ENCODE measurements at regions not wholly inside any gene's neighbourhood (a gene's known extent, or its start where the extent isn't known, plus 50 kb on each side); places are given as distances from the start of the nearest gene placed in this dataset.

DNA sequence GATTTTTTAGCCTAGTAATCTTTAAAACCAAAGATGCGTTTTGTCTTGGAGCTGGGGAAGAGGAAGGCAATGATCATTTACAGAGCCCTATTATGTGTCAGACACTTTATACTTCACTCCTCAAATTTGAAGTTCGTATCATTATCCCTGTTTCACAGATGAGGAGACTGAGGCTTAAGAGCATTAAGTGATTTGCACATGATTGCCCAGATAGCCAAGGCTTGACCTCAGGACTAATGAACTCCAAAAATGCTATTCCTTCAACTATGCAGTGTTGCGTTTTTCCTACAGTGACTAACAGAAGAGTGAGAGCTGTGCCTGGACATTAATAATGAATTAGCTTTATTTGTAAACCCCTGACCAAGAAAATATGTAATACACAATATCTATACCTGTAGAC, 136.8 kb upstream of the EEA1 start:
- TF ChIP-seq, protein P1, sequence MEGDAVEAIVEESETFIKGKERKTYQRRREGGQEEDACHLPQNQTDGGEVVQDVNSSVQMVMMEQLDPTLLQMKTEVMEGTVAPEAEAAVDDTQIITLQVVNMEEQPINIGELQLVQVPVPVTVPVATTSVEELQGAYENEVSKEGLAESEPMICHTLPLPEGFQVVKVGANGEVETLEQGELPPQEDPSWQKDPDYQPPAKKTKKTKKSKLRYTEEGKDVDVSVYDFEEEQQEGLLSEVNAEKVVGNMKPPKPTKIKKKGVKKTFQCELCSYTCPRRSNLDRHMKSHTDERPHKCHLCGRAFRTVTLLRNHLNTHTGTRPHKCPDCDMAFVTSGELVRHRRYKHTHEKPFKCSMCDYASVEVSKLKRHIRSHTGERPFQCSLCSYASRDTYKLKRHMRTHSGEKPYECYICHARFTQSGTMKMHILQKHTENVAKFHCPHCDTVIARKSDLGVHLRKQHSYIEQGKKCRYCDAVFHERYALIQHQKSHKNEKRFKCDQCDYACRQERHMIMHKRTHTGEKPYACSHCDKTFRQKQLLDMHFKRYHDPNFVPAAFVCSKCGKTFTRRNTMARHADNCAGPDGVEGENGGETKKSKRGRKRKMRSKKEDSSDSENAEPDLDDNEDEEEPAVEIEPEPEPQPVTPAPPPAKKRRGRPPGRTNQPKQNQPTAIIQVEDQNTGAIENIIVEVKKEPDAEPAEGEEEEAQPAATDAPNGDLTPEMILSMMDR (IDR thresholded peaks at IDR 0.05; ENCODE audit: low read length): no peak
- TF ChIP-seq EZH2 (IDR thresholded peaks at IDR 0.05; ENCODE audit: borderline replicate concordance, low read length): no peak
- H3K9ac ChIP-seq (ENCODE audit: low read length): no peak overlapping the region

GRCh38 chr12:93072340-93072739, 143.2 kb upstream of the EEA1 start:
- Histone ChIP-seq H3K27me3 (ENCODE audit: insufficient read depth, low read length) (0 out of 2 replicates have a peak, but pooled peaks cover 3% of the 10 kb centered on the region), H3K9me2 (ENCODE audit: low read depth, low read length) (no peaks in the 10 kb centered on the region), H3K9ac (ENCODE audit: low read length) (no peak overlapping the region), H3K4me2 (ENCODE audit: low read length) (no peak overlapping the region), H3K9me3 (ENCODE audit: low read length) (no peaks in the 10 kb centered on the region), H3K79me2 (ENCODE audit: insufficient read depth, low read length) (no peaks in the 10 kb centered on the region), H3K27ac (ENCODE audit: low read depth, low read length, poor library complexity, severe bottlenecking) (no peak overlapping the region), H3K36me3 (ENCODE audit: insufficient read depth, low read length) (no peaks in the 10 kb centered on the region), H3K4me1 (ENCODE audit: insufficient read depth, low read length, severe bottlenecking) (no peaks in the 10 kb centered on the region), H3F3A (ENCODE audit: insufficient read depth, low read length) (no peaks in the 10 kb centered on the region), H2AFZ (ENCODE audit: low read length) (no peak overlapping the region), H3K4me3 (ENCODE audit: low read depth, low read length, poor library complexity, severe bottlenecking) (no peak overlapping the region), H4K20me1 (ENCODE audit: insufficient read depth, low read length) (no peaks in the 10 kb centered on the region)
- TF ChIP-seq EZH2 (IDR thresholded peaks at IDR 0.05; ENCODE audit: borderline replicate concordance, low read length): no peak

More for the DNA sequence above, 136.8 kb upstream of the EEA1 start:
- Histone ChIP-seq H3K36me3 (ENCODE audit: insufficient read depth, low read length) (no peaks in the 10 kb centered on the region), H3K9me2 (ENCODE audit: low read depth, low read length) (no peaks in the 10 kb centered on the region), H2AFZ (ENCODE audit: low read length) (no peak overlapping the region), H3K9me3 (ENCODE audit: low read length) (no peaks in the 10 kb centered on the region), H3K27me3 (ENCODE audit: insufficient read depth, low read length) (no peaks in the 10 kb centered on the region), H3K27ac (ENCODE audit: low read depth, low read length, poor library complexity, severe bottlenecking) (no peak overlapping the region), H4K20me1 (ENCODE audit: insufficient read depth, low read length) (no peaks in the 10 kb centered on the region), H3K4me3 (ENCODE audit: low read depth, low read length, poor library complexity, severe bottlenecking) (no peak overlapping the region), H3K4me1 (ENCODE audit: insufficient read depth, low read length, severe bottlenecking) (peaks cover 13% of the 10 kb centered on the region), H3K4me2 (ENCODE audit: low read length) (no peak overlapping the region), H3F3A (ENCODE audit: insufficient read depth, low read length) (no peaks in the 10 kb centered on the region), H3K79me2 (ENCODE audit: insufficient read depth, low read length) (no peaks in the 10 kb centered on the region)

- Histone ChIP-seq H3K36me3 (ENCODE audit: insufficient read depth, low read length) (no peaks in the 10 kb centered on the region), H3K4me2 (ENCODE audit: low read length) (no peak overlapping the region), H3K79me2 (ENCODE audit: insufficient read depth, low read length) (no peaks in the 10 kb centered on the region), H3K4me3 (ENCODE audit: low read depth, low read length, poor library complexity, severe bottlenecking) (no peak overlapping the region), H3K9ac (ENCODE audit: low read length) (no peak overlapping the region), H3K27me3 (ENCODE audit: insufficient read depth, low read length) (0 out of 2 replicates have a peak, but pooled peaks cover 3% of the 10 kb centered on the region), H3F3A (ENCODE audit: insufficient read depth, low read length) (no peaks in the 10 kb centered on the region), H3K9me3 (ENCODE audit: low read length) (no peaks in the 10 kb centered on the region), H3K4me1 (ENCODE audit: insufficient read depth, low read length, severe bottlenecking) (no peaks in the 10 kb centered on the region), H2AFZ (ENCODE audit: low read length) (no peak overlapping the region), H3K27ac (ENCODE audit: low read depth, low read length, poor library complexity, severe bottlenecking) (no peak overlapping the region), H4K20me1 (ENCODE audit: insufficient read depth, low read length) (no peaks in the 10 kb centered on the region), H3K9me2 (ENCODE audit: low read depth, low read length) (no peaks in the 10 kb centered on the region)
- TF ChIP-seq, protein P1 (IDR thresholded peaks at IDR 0.05; ENCODE audit: low read length): no peak
- no peak for TF ChIP-seq EZH2 (IDR thresholded peaks at IDR 0.05; ENCODE audit: borderline replicate concordance, low read length)
These were observed 144.2 kb upstream of the EEA1 start for GRCh38 chr12:93073324-93073723.

DNA sequence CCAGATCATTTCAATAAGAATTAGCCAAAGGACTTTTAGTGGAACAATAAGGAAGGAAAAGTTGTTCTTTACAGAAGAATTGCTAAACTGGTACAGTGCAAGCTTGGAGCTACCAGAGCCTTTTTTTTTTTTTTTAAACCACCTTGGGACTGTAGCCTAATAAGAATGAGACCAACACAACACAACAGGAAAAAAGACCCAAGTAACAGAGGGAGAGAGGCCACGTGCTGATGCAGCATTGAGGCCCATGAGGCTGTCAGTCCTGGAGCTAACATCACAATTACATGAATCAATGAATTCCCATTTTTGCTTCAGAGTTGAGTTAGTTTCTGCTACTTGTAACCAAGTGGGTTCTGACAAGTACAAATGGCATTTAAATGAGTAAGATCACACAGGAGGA, 149.0 kb upstream of the EEA1 start:
- H3K4me1 ChIP-seq (ENCODE audit: insufficient read depth, low read length, severe bottlenecking): no peaks in the 10 kb centered on the region
- TF ChIP-seq, protein P1 (IDR thresholded peaks at IDR 0.05; ENCODE audit: low read length): no peak
- TF ChIP-seq EZH2 (IDR thresholded peaks at IDR 0.05; ENCODE audit: borderline replicate concordance, low read length): no peak
- H2AFZ ChIP-seq (ENCODE audit: low read length): no peak overlapping the region
- no peaks in the 10 kb centered on the region for H3F3A ChIP-seq (ENCODE audit: insufficient read depth, low read length)
- H3K9me2 ChIP-seq (ENCODE audit: low read depth, low read length): no peaks in the 10 kb centered on the region
- H3K9me3 ChIP-seq (ENCODE audit: low read length): no peaks in the 10 kb centered on the region
- no peak overlapping the region for H3K4me2 ChIP-seq (ENCODE audit: low read length)
- H3K27ac ChIP-seq (ENCODE audit: low read depth, low read length, poor library complexity, severe bottlenecking): no peak overlapping the region
- no peak overlapping the region for H3K9ac ChIP-seq (ENCODE audit: low read length)
- no peaks in the 10 kb centered on the region for H4K20me1 ChIP-seq (ENCODE audit: insufficient read depth, low read length)
- H3K4me3 ChIP-seq (ENCODE audit: low read depth, low read length, poor library complexity, severe bottlenecking): no peak overlapping the region
- H3K27me3 ChIP-seq (ENCODE audit: insufficient read depth, low read length): no peaks in the 10 kb centered on the region; the same call in 1 of the 2 replicates
- H3K79me2 ChIP-seq (ENCODE audit: insufficient read depth, low read length): no peaks in the 10 kb centered on the region
- H3K36me3 ChIP-seq (ENCODE audit: insufficient read depth, low read length): no peaks in the 10 kb centered on the region
